H1 (cell line): ENCODE measurements at regions not wholly inside any gene's neighbourhood (a gene's known extent, or its start where the extent isn't known, plus 50 kb on each side); places are given as distances from the start of the nearest gene placed in this dataset.

ENCODE experiments used
- CTCF ChIA-PET: fragments of 300-600 bp; sonication (Branson Sonifier 250); formaldehyde crosslinking; loops from one replicate; lab custom pipeline; 2021; ENCODE audit not compliant: partially characterized antibody; lab: Charles Lee
- POLR2A ChIA-PET: fragments of 300-600 bp; sonication (Branson Sonifier 250); formaldehyde crosslinking; loops from one replicate; lab custom pipeline; 2021; ENCODE audit warnings: inconsistent platforms; ENCODE audit not compliant: partially characterized antibody; lab: Charles Lee
- DNase-seq, 2 experiments: peaks; one replicate each; pipeline versions ENCODE4 v3.0.0 to v3.0.0-alpha.2; 2010 to 2022; ENCODE audit warnings: low spot score in 2 of 2, low read depth in 1 of 2, mixed read lengths in 1 of 2
- FAIRE-seq: peaks from 2 replicates; lab custom pipeline; 2011; peaks lifted over from hg19 to GRCh38; lab: Jason Lieb, UNC
- H2AFZ ChIP-seq: 2 replicates; pipeline ENCODE4 v1.8.1; 2012; ENCODE audit warnings: low read length, inconsistent platforms
- H2AK5ac ChIP-seq: 2 replicates; pipeline ENCODE4 v1.6.1; 2013; ENCODE audit warnings: low read depth, low read length
- H2BK120ac ChIP-seq: replicated peaks from 2 replicates; pipeline ENCODE3; 2013; ENCODE audit warnings: low read depth, low read length, inconsistent platforms
- H2BK12ac ChIP-seq: 2 replicates; pipeline ENCODE4 v1.6.1; 2013; ENCODE audit warnings: low read depth, low read length
- H2BK15ac ChIP-seq: 2 replicates; pipeline ENCODE4 v1.6.1; 2013; ENCODE audit warnings: low read length
- H2BK20ac ChIP-seq: 2 replicates; pipeline ENCODE4 v1.6.1; 2013; ENCODE audit warnings: low read length
- H2BK5ac ChIP-seq: 2 replicates; pipeline ENCODE4 v1.6.1; 2013; ENCODE audit warnings: low read depth, low read length
- H3K14ac ChIP-seq: 2 replicates; pipeline ENCODE4 v1.6.1; 2013; ENCODE audit warnings: inconsistent platforms; ENCODE audit not compliant: insufficient read length
- H3K18ac ChIP-seq: 2 replicates; pipeline ENCODE4 v1.6.1; 2013; ENCODE audit warnings: low read length; ENCODE audit errors: extremely low read depth
- H3K23ac ChIP-seq: 2 replicates; pipeline ENCODE4 v1.6.1; 2013; ENCODE audit warnings: inconsistent platforms; ENCODE audit not compliant: insufficient read length
- H3K23me2 ChIP-seq: 2 replicates; pipeline ENCODE4 v1.6.1; 2013; ENCODE audit warnings: low read depth, low read length
- H3K27ac ChIP-seq: 2 replicates; pipeline ENCODE4 v1.6.1; 2011; ENCODE audit warnings: low read depth, low read length, inconsistent platforms
- H3K27me3 ChIP-seq, 4 experiments: replicated peaks in 1 of 4; 1 replicate in 1 of 4; 2 replicates in 3 of 4; pipeline versions ENCODE4 v1.6.1 to v1.8.1; 2011 to 2013; ENCODE audit warnings: low read length in 3 of 4, mild to moderate bottlenecking in 3 of 4, inconsistent platforms in 2 of 4, mixed read lengths in 2 of 4, moderate library complexity in 1 of 4; ENCODE audit not compliant: control insufficient read depth in 3 of 4, insufficient read depth in 3 of 4; ENCODE audit errors: extremely low read depth in 1 of 4
- H3K36me3 ChIP-seq, 4 experiments: 2 replicates each; pipeline versions ENCODE4 v1.6.1 to v1.8.1; 2011 to 2013; ENCODE audit warnings: mild to moderate bottlenecking in 4 of 4, low read length in 3 of 4, moderate library complexity in 2 of 4, control low read depth in 1 of 4, inconsistent platforms in 1 of 4; ENCODE audit not compliant: insufficient read depth in 4 of 4, control insufficient read depth in 2 of 4
- H3K4ac ChIP-seq: replicated peaks from 2 replicates; pipeline ENCODE3; 2013; ENCODE audit warnings: low read length, low read depth, mixed read lengths, inconsistent platforms; ENCODE audit not compliant: insufficient read length
- H3K4me1 ChIP-seq, 4 experiments: replicated peaks in 1 of 4; 1 replicate in 1 of 4; 2 replicates in 3 of 4; pipeline versions ENCODE4 v1.6.1 to v1.8.1; 2011 to 2013; ENCODE audit warnings: low read length in 3 of 4, inconsistent platforms in 2 of 4, mixed read lengths in 1 of 4; ENCODE audit not compliant: insufficient read depth in 4 of 4, control insufficient read depth in 3 of 4
- H3K4me2 ChIP-seq, 2 experiments: 2 replicates each; pipeline versions ENCODE4 v1.6.1 to v1.8.1; 2011 to 2013; ENCODE audit warnings: low read depth in 2 of 2, low read length in 2 of 2, control low read depth in 1 of 2, inconsistent platforms in 1 of 2, mild to moderate bottlenecking in 1 of 2; ENCODE audit not compliant: insufficient read depth in 1 of 2
- H3K4me3 ChIP-seq, 4 experiments: fragments of 200-600, 300-600 bp in 1 of 4; sonication (generic), shearing (Covaris generic), sonication (Bioruptor Twin) in 1 of 4; 2 replicates each; pipeline versions ENCODE4 v1.5.1 to v1.8.1; 2011 to 2016; ENCODE audit warnings: low read length in 4 of 4, low read depth in 3 of 4, control low read depth in 2 of 4, inconsistent platforms in 2 of 4, mild to moderate bottlenecking in 2 of 4, mixed read lengths in 1 of 4, moderate library complexity in 1 of 4; ENCODE audit not compliant: insufficient read depth in 2 of 4; ENCODE audit errors: extremely low read depth in 1 of 4
- H3K56ac ChIP-seq: replicated peaks from 2 replicates; pipeline ENCODE3; 2013; ENCODE audit warnings: low read depth, mild to moderate bottlenecking, mixed read lengths, low read length, inconsistent platforms; ENCODE audit not compliant: insufficient read length
- H3K79me1 ChIP-seq: 2 replicates; pipeline ENCODE4 v1.6.1; 2013; ENCODE audit warnings: low read depth, low read length, control low read depth
- H3K79me2 ChIP-seq, 2 experiments: 2 replicates each; pipeline versions ENCODE4 v1.6.1 to v1.8.1; 2012 to 2013; ENCODE audit warnings: low read length in 2 of 2, mild to moderate bottlenecking in 2 of 2, inconsistent platforms in 1 of 2; ENCODE audit not compliant: insufficient read depth in 2 of 2, control insufficient read depth in 1 of 2
- H3K9ac ChIP-seq, 4 experiments: replicated peaks in 1 of 4; 1 replicate in 1 of 4; 2 replicates in 3 of 4; pipeline versions ENCODE4 v1.6.1 to v1.8.1; 2011 to 2013; ENCODE audit warnings: low read depth in 3 of 4, low read length in 3 of 4, control low read depth in 2 of 4, mild to moderate bottlenecking in 2 of 4, moderate library complexity in 2 of 4, inconsistent platforms in 1 of 4; ENCODE audit errors: extremely low read depth in 1 of 4
- H3K9me3 ChIP-seq, 2 experiments: 2 replicates each; pipeline versions ENCODE4 v1.6.1 to v1.8.1; 2012 to 2013; ENCODE audit warnings: mild to moderate bottlenecking in 2 of 2, moderate library complexity in 2 of 2, control low read depth in 1 of 2, inconsistent platforms in 1 of 2, low read depth in 1 of 2, low read length in 1 of 2, mixed read lengths in 1 of 2; ENCODE audit not compliant: insufficient read depth in 2 of 2
- H4K20me1 ChIP-seq, 2 experiments: replicated peaks in 1 of 2; 2 replicates each; pipeline versions ENCODE3 to v1.8.1; 2011 to 2013; ENCODE audit warnings: inconsistent platforms in 2 of 2, low read length in 2 of 2, mild to moderate bottlenecking in 1 of 2; ENCODE audit not compliant: insufficient read depth in 2 of 2, control insufficient read depth in 1 of 2
- H4K5ac ChIP-seq: 2 replicates; pipeline ENCODE4 v1.6.1; 2013; ENCODE audit warnings: low read length, low read depth, mixed read lengths, inconsistent platforms; ENCODE audit not compliant: insufficient read length
- H4K8ac ChIP-seq: 2 replicates; pipeline ENCODE4 v1.8.0; 2013; ENCODE audit warnings: mild to moderate bottlenecking, moderate library complexity, low read length, inconsistent platforms; ENCODE audit not compliant: insufficient read depth; ENCODE audit errors: extremely low read depth
- H4K91ac ChIP-seq: replicated peaks from 2 replicates; pipeline ENCODE3; 2013; ENCODE audit warnings: low read length, mixed read lengths, inconsistent platforms; ENCODE audit not compliant: insufficient read length
- EGR1 ChIP-seq: IDR thresholded peaks from 2 replicates; pipeline ENCODE4 v1.6.1; 2011; ENCODE audit warnings: low read depth, low read length, borderline replicate concordance
- KDM4A ChIP-seq: IDR thresholded peaks from one replicate; pipeline ENCODE4 v1.7.1; 2012; ENCODE audit warnings: low read depth, mild to moderate bottlenecking, moderate library complexity, low read length, inconsistent platforms; ENCODE audit not compliant: severe bottlenecking
- MAFK ChIP-seq: IDR thresholded peaks from 2 replicates; pipeline ENCODE4 v1.6.1; 2012; ENCODE audit warnings: low read depth, mild to moderate bottlenecking, improper control_type of control experiment, low read length
- SAP30 ChIP-seq: fragments of 300-600 bp; sonication (generic); IDR thresholded peaks from 2 replicates; pipeline ENCODE4 v1.7.1; 2012; ENCODE audit warnings: low read length, moderate library complexity, mild to moderate bottlenecking, inconsistent platforms; ENCODE audit not compliant: insufficient read depth, insufficient replicate concordance
- SUZ12 ChIP-seq: fragments of 200-600 bp; sonication (generic); IDR thresholded peaks from 2 replicates; pipeline ENCODE4 v1.6.1; 2012; ENCODE audit warnings: mild to moderate bottlenecking, inconsistent platforms, low read length, moderate library complexity, mixed read lengths
- TEAD4 ChIP-seq: IDR thresholded peaks from 2 replicates; pipeline ENCODE4 v1.6.1; 2012; ENCODE audit warnings: low read depth, low read length, inconsistent platforms, mixed read lengths

GRCh38 chr1:191572479-191572878, 585.8 kb upstream of the RGS18 start:
- Histone ChIP-seq H3K36me3 (no peaks in the 10 kb centered on the region), H3K9ac (no peak overlapping the region), H3K56ac (no peak overlapping the region), H3K4ac (no peak overlapping the region), H4K91ac (no peak overlapping the region), H2BK15ac (no peak overlapping the region), H2AFZ (no peak overlapping the region), H3K14ac (no peak overlapping the region), H3K27me3 (no peaks in the 10 kb centered on the region), H3K79me1 (no peaks in the 10 kb centered on the region), H3K4me3 (no peak overlapping the region), H2AK5ac (no peak overlapping the region), H3K18ac (no peak overlapping the region), H4K20me1 (no peaks in the 10 kb centered on the region), H3K4me1 (no peaks in the 10 kb centered on the region), H2BK12ac (no peak overlapping the region), H2BK120ac (no peak overlapping the region), H3K4me2 (no peak overlapping the region), H2BK5ac (no peak overlapping the region), H3K23ac (no peak overlapping the region), H3K27ac (no peak overlapping the region), H3K9me3 (no peaks in the 10 kb centered on the region), H4K5ac (no peak overlapping the region), H3K23me2 (no peaks in the 10 kb centered on the region), H2BK20ac (no peak overlapping the region), H3K79me2 (no peaks in the 10 kb centered on the region), H4K8ac (no peak overlapping the region)
- FAIRE-seq (no peak), DNase-seq (no peak)
- ChIA-PET POLR2A (no interaction called here), CTCF (no interaction called here)
- TF ChIP-seq MAFK: no peak
- no peak for TF ChIP-seq EGR1
- TF ChIP-seq SUZ12: no peak
- no peak for TF ChIP-seq SAP30
- TF ChIP-seq KDM4A: no peak
- TF ChIP-seq TEAD4: no peak
